Myocyte (in vitro differentiated cells): ENCODE measurements at regions not wholly inside any gene's neighbourhood (a gene's known extent, or its start where the extent isn't known, plus 50 kb on each side); places are given as distances from the start of the nearest gene placed in this dataset.

Experiments
- DNase-seq: peaks from one replicate; pipeline ENCODE4 v3.0.0-alpha.2; 2012; ENCODE audit warnings: low read depth

DNA sequence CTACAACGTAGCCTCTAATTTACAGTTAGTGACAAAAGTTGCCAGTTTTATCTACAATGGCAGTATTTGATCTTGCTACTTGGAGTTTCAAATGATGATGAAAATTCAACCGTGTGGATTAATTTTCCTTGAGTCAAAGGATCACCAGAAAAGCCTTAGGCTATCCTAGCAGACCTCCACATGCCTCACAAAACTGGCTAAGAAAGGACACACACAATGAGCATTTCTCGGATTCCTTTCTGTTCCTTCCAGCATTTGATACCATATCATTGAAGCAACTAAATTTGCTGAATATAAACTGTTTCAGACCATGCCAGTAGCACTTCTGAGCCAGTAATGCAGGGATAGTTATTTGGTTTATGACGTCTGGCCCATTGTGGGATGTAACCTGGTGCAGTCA, 587.4 kb upstream of the MDFIC2 start:
- DNase-seq, result no peak

- no peak for DNase-seq
Observed at GRCh38 chr3:70890020-70890394, 577.6 kb upstream of the MDFIC2 start.

DNA sequence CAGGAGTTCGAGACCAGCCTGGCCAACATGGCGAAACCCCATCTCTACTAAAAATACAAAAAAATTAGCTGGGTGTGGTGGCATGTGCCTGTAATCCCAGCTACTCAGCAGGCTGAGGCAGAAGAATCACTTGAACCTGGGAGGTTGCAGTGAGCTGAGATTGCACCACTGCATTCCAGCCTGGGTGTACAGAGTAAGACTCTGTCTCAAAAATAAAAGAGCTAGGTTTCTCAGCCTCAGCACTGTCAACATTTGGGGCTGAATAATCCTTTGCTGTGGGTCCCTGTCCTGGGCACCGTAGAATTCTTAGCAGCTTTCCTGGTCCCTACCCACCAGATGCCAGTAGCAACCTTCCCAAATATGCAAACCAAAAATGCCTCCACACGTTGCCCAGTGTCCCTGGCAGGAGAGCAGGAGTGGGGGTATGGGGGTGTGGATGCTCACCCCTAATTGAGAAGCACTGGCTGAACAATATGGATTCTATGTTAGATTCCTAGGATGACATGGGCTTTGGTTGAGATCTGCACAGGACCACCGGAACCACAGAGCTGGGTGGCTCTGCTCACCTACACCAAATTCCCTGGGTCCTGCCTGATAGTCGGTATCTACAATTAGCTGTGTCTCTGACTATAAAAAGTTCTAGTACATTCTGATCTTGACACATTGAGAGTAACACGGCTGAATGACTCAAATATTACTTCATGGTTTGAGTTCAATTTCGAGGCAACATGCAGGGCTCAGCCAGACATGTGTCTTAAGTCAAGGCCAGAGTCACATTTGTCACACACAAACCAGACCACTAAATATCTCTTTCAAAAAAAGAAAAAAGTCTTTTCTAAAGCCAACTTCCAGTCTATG, 577.0 kb upstream of the MDFIC2 start:
- DNase-seq, result peak; percentile 30

GRCh38 chr3:70885636-70886035, 573.2 kb upstream of the MDFIC2 start:
- no peak for DNase-seq

- no peak for DNase-seq
Observed at GRCh38 chr3:70882104-70882503, 569.7 kb upstream of the MDFIC2 start.

GRCh38 chr3:70880421-70880820, 568.0 kb upstream of the MDFIC2 start:
- DNase-seq, result no peak

GRCh38 chr3:70876154-70876553, 563.7 kb upstream of the MDFIC2 start:
- no peak for DNase-seq

DNA sequence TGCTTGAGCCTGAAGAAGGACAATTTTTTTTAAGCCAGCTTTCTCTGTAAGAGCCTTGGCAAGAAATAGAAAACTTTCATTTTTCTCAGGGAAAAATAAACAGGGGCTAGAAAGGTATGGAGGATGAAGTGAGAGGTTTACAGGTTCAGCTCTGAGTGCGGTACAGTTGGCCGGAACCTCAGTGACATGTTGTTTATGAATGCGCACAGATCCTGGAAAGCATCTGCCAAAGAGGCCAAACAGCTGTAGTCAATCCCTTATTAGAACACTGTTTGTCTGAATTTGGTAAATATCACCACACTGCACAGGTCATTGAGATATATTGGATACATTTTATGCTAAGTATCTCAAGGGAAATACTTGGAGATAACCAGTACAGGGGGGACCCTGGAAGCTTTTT, 561.8 kb upstream of the MDFIC2 start:
- no peak for DNase-seq

DNA sequence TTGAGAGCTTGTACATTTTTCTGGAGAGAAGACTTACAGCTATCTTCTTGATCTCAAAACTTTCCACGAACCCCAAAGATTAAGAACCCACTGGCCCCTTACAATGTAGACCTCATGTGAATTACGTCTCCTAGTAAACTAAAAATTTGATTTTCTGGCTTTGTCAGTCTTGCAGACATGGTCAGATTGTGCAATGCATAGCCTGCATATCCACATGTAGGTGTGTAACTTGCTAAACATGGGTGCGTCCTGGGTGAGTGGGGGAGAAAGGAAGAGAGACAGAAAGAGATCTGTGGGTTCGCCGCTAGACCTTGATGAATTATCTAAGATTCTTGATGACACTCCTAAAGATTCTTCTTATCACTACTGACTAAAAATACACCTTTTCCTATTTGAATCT, 561.2 kb upstream of the MDFIC2 start:
- no peak for DNase-seq

GRCh38 chr3:70871909-70872656, 559.6 kb upstream of the MDFIC2 start:
- peak; percentile 43 for DNase-seq

- no peak for DNase-seq
Observed at GRCh38 chr3:70870576-70870975, 558.1 kb upstream of the MDFIC2 start.

GRCh38 chr3:70868561-70868960, 556.1 kb upstream of the MDFIC2 start:
- DNase-seq, result no peak

- DNase-seq, result peak; percentile 34
Observed at GRCh38 chr3:70863049-70863448, 550.6 kb upstream of the MDFIC2 start.

DNA sequence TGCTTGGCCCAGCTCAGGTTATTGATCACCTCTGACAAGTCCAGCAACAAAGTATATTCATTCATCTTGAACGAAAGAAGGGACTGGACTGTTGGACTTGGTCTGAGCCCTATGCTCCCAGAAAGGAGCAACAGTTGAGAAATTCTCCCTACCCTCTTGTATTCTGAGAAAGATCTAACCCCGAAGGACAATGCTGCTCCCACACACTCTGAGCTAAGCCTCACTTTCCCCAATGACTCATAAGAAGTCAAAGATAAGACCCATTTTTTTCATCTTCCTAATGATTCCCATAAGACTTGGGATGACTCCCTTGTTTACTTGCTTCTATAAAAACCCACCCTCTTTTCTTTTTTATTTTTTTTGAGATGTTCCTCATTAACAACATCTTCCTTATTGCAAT, 549.4 kb upstream of the MDFIC2 start:
- DNase-seq, result no peak

GRCh38 chr3:70861234-70861633, 548.8 kb upstream of the MDFIC2 start:
- no peak for DNase-seq

DNA sequence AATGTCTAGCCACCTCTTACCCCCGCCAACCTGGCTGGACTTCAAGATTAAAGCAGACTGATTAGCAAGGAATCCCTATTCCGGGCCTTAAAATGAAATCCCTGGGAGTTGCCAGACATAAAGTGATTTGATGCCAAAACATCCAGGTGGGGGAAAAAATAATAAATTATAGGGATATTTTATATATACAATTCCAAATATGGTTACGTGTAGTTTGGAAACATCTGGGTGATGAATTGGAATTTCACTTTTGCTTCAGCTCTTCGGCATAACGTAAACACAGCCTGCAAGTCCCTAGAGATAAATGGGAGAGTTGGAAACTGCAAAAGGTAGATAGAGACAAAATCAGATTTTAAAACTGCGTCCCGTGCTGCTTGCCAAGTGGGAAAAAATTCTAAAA, 545.5 kb upstream of the MDFIC2 start:
- no peak for DNase-seq

GRCh38 chr3:70856414-70857162, 544.1 kb upstream of the MDFIC2 start:
- DNase-seq, result no peak

DNA sequence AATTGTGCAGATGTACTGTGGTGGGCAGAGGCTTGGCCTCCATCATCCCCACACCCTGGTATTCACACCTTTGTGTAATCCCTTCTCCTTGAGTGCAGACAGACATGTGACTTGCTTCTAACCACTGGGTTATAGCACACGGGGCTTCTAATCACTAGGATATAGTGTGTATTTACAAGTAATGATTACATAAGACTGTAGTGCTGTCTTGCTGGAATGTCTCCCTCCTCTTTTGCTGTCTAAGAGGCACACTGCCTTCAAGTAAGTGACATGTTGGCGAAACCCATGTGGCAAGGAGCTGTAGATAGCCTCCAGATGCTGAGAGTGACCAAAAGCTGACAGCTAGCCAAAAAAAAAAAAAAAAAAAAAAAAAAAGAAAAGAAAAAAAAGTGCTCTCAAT, 542.7 kb upstream of the MDFIC2 start:
- DNase-seq, result no peak

- DNase-seq, result no peak
Observed at GRCh38 chr3:70854108-70854507, 541.7 kb upstream of the MDFIC2 start.

DNA sequence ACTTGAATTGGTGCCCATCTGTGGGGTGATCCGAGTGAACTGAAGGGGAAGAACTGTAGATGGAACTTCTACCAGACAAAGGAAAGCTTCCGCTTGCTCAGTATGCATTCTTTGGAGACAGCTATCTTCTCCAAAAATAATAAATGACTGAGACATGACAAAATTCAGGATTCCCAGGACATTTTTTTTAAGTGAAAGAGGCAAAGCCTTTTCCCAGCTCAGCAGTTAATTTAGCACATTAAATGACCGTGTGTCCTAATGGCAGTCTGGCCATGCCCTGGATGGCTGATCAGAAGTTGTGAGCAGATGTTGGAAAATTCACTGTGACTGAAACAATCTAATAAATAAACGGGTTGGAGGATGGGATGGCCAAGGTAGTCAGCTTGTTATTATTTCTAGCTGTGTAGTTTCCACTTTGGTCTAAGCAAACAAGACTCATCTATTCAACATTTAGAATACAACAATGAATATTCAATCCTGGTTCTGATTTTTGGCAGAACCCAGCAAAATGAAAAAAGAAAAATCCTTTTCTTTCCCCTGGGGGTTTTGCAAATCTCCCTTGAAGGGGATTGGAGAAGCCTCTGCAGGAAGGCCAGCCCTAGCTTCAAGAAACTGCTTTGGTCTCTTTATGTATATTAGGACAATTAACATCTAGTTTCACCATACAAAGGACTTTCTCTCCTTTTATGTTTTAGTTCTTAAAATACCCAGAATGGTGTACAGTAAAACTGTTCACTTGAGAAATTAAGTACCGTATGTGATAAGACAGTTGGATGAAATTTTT, 540.9 kb upstream of the MDFIC2 start:
- peak; percentile 35 for DNase-seq
